Neuronal stem cell (in vitro differentiated cells): ENCODE measurements at regions not wholly inside any gene's neighbourhood (a gene's known extent, or its start where the extent isn't known, plus 50 kb on each side); places are given as distances from the start of the nearest gene placed in this dataset.

Experiments used
- DNase-seq: peaks from one replicate; pipeline ENCODE4 v3.0.0-alpha.2; 2013; ENCODE audit warnings: low spot score
- H2AFZ ChIP-seq: one replicate; pipeline ENCODE4 v1.6.1; 2013; ENCODE audit warnings: mild to moderate bottlenecking, low read length, inconsistent platforms
- H2AK5ac ChIP-seq: 2 replicates; pipeline ENCODE4 v1.6.1; 2013; ENCODE audit warnings: low read depth, mild to moderate bottlenecking, inconsistent platforms, low read length, moderate library complexity, mixed read lengths
- H2BK120ac ChIP-seq: 2 replicates; pipeline ENCODE4 v1.6.1; 2013; ENCODE audit warnings: low read depth, mild to moderate bottlenecking, inconsistent platforms, low read length, moderate library complexity, mixed read lengths
- H2BK12ac ChIP-seq: one replicate; pipeline ENCODE4 v1.6.1; 2013; ENCODE audit warnings: low read length, inconsistent platforms
- H2BK15ac ChIP-seq: 2 replicates; pipeline ENCODE4 v1.6.1; 2013; ENCODE audit warnings: mild to moderate bottlenecking, low read length, inconsistent platforms, mixed read lengths
- H2BK5ac ChIP-seq: one replicate; pipeline ENCODE4 v1.6.1; 2013; ENCODE audit warnings: inconsistent platforms, mild to moderate bottlenecking, low read length, moderate library complexity
- H3K14ac ChIP-seq: one replicate; pipeline ENCODE4 v1.6.1; 2013; ENCODE audit warnings: low read length, inconsistent platforms
- H3K18ac ChIP-seq: 2 replicates; pipeline ENCODE4 v1.6.1; 2013; ENCODE audit warnings: low read length, inconsistent platforms
- H3K23ac ChIP-seq: 2 replicates; pipeline ENCODE4 v1.6.1; 2013; ENCODE audit warnings: low read depth, mild to moderate bottlenecking, mixed read lengths, low read length, inconsistent platforms; ENCODE audit not compliant: poor library complexity
- H3K27ac ChIP-seq: replicated peaks from 3 replicates; pipeline ENCODE4 v1.5.1; 2013; ENCODE audit warnings: low read length, inconsistent platforms
- H3K27me3 ChIP-seq, 3 experiments: 2 replicates each; pipeline ENCODE4 v1.6.1; 2013; ENCODE audit warnings: low read length in 3 of 3, mild to moderate bottlenecking in 2 of 3, inconsistent platforms in 1 of 3, low read depth in 1 of 3, mixed read lengths in 1 of 3, moderate library complexity in 1 of 3; ENCODE audit not compliant: control insufficient read depth in 3 of 3, insufficient read depth in 3 of 3
- H3K36me3 ChIP-seq, 2 donors: replicated peaks in 1 of 2; 2 replicates each; pipeline ENCODE4 v1.6.1; 2013; ENCODE audit warnings: low read length in 2 of 2; ENCODE audit not compliant: control insufficient read depth in 2 of 2, insufficient read depth in 2 of 2
- H3K4ac ChIP-seq: 2 replicates; pipeline ENCODE4 v1.6.1; 2013; ENCODE audit warnings: inconsistent platforms, mild to moderate bottlenecking, low read length, moderate library complexity
- H3K4me1 ChIP-seq, 2 donors: 1 replicate in 1 of 2; 2 replicates in 1 of 2; pipeline ENCODE4 v1.6.1; 2013; ENCODE audit warnings: low read length in 2 of 2, low read depth in 1 of 2; ENCODE audit not compliant: control insufficient read depth in 2 of 2, insufficient read depth in 1 of 2
- H3K4me2 ChIP-seq: one replicate; pipeline ENCODE4 v1.6.1; 2013; ENCODE audit warnings: mild to moderate bottlenecking, low read length, inconsistent platforms; ENCODE audit not compliant: insufficient read depth, poor library complexity, severe bottlenecking
- H3K4me3 ChIP-seq, 2 donors: 2 replicates each; pipeline ENCODE4 v1.5.1; 2013; ENCODE audit warnings: low read length in 2 of 2, mild to moderate bottlenecking in 2 of 2, inconsistent platforms in 1 of 2, moderate library complexity in 1 of 2
- H3K79me1 ChIP-seq: one replicate; pipeline ENCODE4 v1.6.1; 2013; ENCODE audit warnings: low read depth, mild to moderate bottlenecking, inconsistent platforms, low read length, moderate library complexity
- H3K9ac ChIP-seq: one replicate; pipeline ENCODE4 v1.6.1; 2013; ENCODE audit warnings: mild to moderate bottlenecking, low read depth, low read length, inconsistent platforms; ENCODE audit not compliant: poor library complexity
- H3K9me3 ChIP-seq, 2 donors: replicated peaks in 1 of 2; 2 replicates each; pipeline versions ENCODE3 to v1.6.1; 2013; ENCODE audit warnings: low read length in 2 of 2, mild to moderate bottlenecking in 2 of 2, inconsistent platforms in 1 of 2, low read depth in 1 of 2, mixed read lengths in 1 of 2, moderate library complexity in 1 of 2; ENCODE audit not compliant: control insufficient read depth in 2 of 2, insufficient read depth in 1 of 2
- H4K8ac ChIP-seq: one replicate; pipeline ENCODE4 v1.6.1; 2013; ENCODE audit warnings: low read depth, mild to moderate bottlenecking, inconsistent platforms, low read length, moderate library complexity
- H4K91ac ChIP-seq: one replicate; pipeline ENCODE4 v1.6.1; 2013; ENCODE audit warnings: low read length, low read depth, mild to moderate bottlenecking, inconsistent platforms; ENCODE audit not compliant: poor library complexity
- WGBS, 2 donors: extraction: QIAGEN DNeasy Blood & Tissue Kit; methylation state at CpG; one replicate each; pipeline ENCODE4 v1.1.7; 2013; ENCODE audit warnings: missing lambda C conversion rate in 2 of 2, mixed read lengths in 1 of 2; ENCODE audit not compliant: insufficient read length in 2 of 2, insufficient replicate concordance in 1 of 2; ENCODE audit errors: extremely low coverage in 2 of 2; 5-methylcytosine and 5-hydroxymethylcytosine counted together

DNA sequence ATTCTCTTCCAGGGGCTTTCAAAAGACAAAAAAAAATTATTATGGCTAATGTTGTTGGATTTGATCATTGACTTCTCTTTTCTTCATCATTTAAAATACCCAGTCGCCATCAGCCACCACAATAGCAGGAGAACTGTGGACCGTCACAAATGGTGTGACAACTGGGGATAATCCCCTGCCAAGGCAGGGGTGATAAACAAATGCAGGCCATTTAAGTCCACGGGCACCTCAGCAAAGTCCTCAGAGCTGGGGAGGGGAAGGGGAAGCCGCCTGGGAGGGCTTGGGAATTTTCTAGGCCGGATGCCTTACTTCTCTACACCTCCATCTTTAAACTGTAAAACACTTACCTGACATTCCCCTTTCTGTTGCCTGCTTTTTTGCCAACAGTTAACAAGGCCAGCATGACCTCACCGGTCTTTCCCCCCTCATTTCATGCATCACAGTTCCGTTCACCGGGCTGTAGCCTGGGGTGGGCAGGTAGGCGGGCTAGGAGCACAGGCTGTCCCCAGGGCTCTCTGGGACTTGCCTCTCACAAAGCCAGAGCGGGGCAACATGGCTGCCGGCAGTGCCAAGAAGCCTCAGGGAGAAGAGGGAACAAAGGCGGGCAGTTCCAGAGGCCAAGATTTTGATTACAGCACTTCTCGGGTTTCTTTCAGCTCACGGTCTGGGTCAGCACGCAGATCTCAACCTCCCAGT, 820.4 kb downstream of the BCL11A start:
- Histone ChIP-seq H3K9ac (no peak overlapping the region), H4K91ac (peak overlapping the region; percentile 20), H2BK15ac (peak overlapping the region; percentile 79), H2BK5ac (no peak overlapping the region), H2AK5ac (no peak overlapping the region), H4K8ac (no peak overlapping the region), H3K4me2 (no peak overlapping the region), H2BK120ac (no peak overlapping the region), H3K23ac (no peak overlapping the region), H3K4me1 (peaks cover 0 to 6% of the 10 kb centered on the region in 2 donors), H2AFZ (peak overlapping the region; percentile 28), H3K27ac (no peak overlapping the region), H3K14ac (no peak overlapping the region), H3K4me3 (no peak overlapping the region), H3K18ac (peak overlapping the region; percentile 79), H3K36me3 (no peaks in the 10 kb centered on the region), H3K27me3 (no peaks in the 10 kb centered on the region), H3K9me3 (no peaks in the 10 kb centered on the region), H3K4ac (no peak overlapping the region), H2BK12ac (peak overlapping the region; percentile 60), H3K79me1 (no peaks in the 10 kb centered on the region)
- WGBS, 2 donors, result no CpG with 5 or more reads among the region's 15 CpGs
- no peak for DNase-seq

- Histone ChIP-seq H2BK120ac (no peak overlapping the region), H3K14ac (no peak overlapping the region), H2BK5ac (no peak overlapping the region), H2AK5ac (no peak overlapping the region), H3K18ac (no peak overlapping the region), H3K4me1 (no peaks in the 10 kb centered on the region), H3K9me3 (no peaks in the 10 kb centered on the region), H2BK12ac (no peak overlapping the region), H3K27me3 (no peaks in the 10 kb centered on the region), H3K27ac (no peak overlapping the region), H4K91ac (no peak overlapping the region), H4K8ac (no peak overlapping the region), H3K4me2 (no peak overlapping the region), H3K36me3 (no peaks in the 10 kb centered on the region), H2AFZ (no peak overlapping the region), H3K9ac (no peak overlapping the region), H2BK15ac (no peak overlapping the region), H3K79me1 (no peaks in the 10 kb centered on the region), H3K23ac (no peak overlapping the region), H3K4ac (no peak overlapping the region), H3K4me3 (no peak overlapping the region)
- DNase-seq, result no peak
- no CpG with 5 or more reads among the region's 2 CpGs for WGBS, 2 donors
Measured at GRCh38 chr2:59727121-59727590, 826.3 kb downstream of the BCL11A start.

DNA sequence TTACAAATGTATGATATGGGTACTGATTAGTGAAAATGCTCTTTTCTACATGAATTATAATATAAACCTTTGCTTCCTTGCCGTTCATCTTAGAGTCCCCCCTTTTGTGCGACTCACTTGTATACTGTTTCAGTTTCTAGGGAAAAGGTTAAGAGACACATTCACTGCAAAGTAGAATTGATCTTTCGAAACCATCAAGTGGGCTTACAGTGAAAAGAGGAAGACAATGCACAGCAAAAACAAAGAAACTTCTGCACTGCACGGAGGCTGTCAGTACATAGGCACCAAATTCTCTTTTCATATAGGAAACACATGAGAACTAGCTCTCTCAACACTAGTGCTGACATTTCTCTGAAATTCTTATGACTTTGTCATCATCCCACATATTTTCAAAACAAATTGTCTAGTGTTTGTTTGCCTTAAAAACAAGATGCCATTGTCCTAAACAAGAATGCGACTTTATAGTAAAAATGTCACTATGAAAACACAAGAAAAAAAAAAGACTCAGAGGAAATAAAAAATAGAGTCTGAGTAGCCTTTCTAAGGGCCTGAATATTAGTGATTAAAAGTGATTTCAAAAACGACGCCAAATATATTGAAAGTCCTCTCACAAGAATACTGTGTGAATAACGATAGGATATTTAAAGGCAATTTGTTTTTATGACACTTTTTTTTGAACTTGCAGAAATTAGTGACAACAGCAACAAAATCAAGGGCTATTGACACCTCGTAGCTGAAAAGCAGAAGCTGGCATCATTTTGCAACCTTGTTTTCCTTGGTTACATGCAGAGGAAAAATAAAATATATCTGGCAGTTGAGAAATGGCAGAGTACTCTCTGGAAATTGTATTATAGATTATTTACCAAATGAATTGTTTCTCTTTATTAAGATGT, 827.0 kb downstream of the BCL11A start:
- H3K4me3 ChIP-seq, result no peak overlapping the region
- no peak overlapping the region for H4K8ac ChIP-seq
- no peak overlapping the region for H2AFZ ChIP-seq
- H2BK15ac ChIP-seq, result no peak overlapping the region
- no peak overlapping the region for H2AK5ac ChIP-seq
- no peak overlapping the region for H3K9ac ChIP-seq
- no peak overlapping the region for H3K18ac ChIP-seq
- H3K14ac ChIP-seq, result no peak overlapping the region
- WGBS, 2 donors, result no CpG with 5 or more reads among the region's 9 CpGs
- no peak overlapping the region for H3K4me2 ChIP-seq
- DNase-seq, result no peak
- H3K27ac ChIP-seq, result no peak overlapping the region
- no peak overlapping the region for H2BK120ac ChIP-seq
- H4K91ac ChIP-seq, result no peak overlapping the region
- no peaks in the 10 kb centered on the region for H3K9me3 ChIP-seq
- H3K4ac ChIP-seq, result no peak overlapping the region
- no peaks in the 10 kb centered on the region for H3K36me3 ChIP-seq
- H3K27me3 ChIP-seq, result no peaks in the 10 kb centered on the region
- H3K79me1 ChIP-seq, result no peaks in the 10 kb centered on the region
- no peaks in the 10 kb centered on the region for H3K4me1 ChIP-seq
- no peak overlapping the region for H2BK12ac ChIP-seq
- no peak overlapping the region for H2BK5ac ChIP-seq
- H3K23ac ChIP-seq, result no peak overlapping the region

DNA sequence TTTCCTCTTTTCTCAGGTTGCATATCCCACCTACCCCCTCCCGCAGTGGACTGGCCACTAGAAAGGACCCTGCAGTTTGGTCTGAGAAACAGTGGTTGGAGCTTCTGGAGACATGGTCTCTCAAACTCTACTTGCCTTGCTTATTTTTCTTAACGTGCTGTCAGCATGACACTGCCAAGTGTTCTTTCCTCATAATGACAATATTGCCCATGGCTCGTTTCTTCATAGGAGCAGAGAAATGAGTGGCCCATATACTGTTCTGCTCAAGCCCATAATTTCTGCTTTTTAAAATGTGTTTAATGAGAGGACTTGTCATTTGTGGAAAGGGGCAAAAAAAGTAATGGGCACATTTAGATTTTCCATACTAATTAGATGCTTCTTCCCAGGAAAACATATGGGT, 828.7 kb downstream of the BCL11A start:
- Histone ChIP-seq H3K27ac (no peak overlapping the region), H2BK120ac (no peak overlapping the region), H3K4ac (no peak overlapping the region), H3K36me3 (no peaks in the 10 kb centered on the region), H2BK5ac (no peak overlapping the region), H3K27me3 (no peaks in the 10 kb centered on the region), H4K91ac (no peak overlapping the region), H3K14ac (no peak overlapping the region), H3K23ac (no peak overlapping the region), H3K9ac (no peak overlapping the region), H2BK12ac (no peak overlapping the region), H2AFZ (no peak overlapping the region), H3K4me1 (no peaks in the 10 kb centered on the region), H2BK15ac (no peak overlapping the region), H3K79me1 (no peaks in the 10 kb centered on the region), H3K4me2 (no peak overlapping the region), H2AK5ac (no peak overlapping the region), H3K9me3 (no peaks in the 10 kb centered on the region), H3K18ac (no peak overlapping the region), H3K4me3 (no peak overlapping the region), H4K8ac (no peak overlapping the region)
- WGBS, 2 donors, result no CpG with 5 or more reads among the region's 3 CpGs
- no peak for DNase-seq
